Hematopoietic multipotent progenitor cell treated with erythropoietin and hydrocortisone succinate and interleukin-3 and kit ligand, for 8 days (in vitro differentiated cells): ENCODE measurements at regions not wholly inside any gene's neighbourhood (a gene's known extent, or its start where the extent isn't known, plus 50 kb on each side); places are given as distances from the start of the nearest gene placed in this dataset.
"Not testable (repeated sequence)": the region's sequence is repeated elsewhere in the genome, so short reads cannot be mapped to it uniquely, and the experiment has no call there.

Experiments used
- DNase-seq: peaks from one replicate; pipeline ENCODE4 v3.0.0-alpha.2; 2015

DNA sequence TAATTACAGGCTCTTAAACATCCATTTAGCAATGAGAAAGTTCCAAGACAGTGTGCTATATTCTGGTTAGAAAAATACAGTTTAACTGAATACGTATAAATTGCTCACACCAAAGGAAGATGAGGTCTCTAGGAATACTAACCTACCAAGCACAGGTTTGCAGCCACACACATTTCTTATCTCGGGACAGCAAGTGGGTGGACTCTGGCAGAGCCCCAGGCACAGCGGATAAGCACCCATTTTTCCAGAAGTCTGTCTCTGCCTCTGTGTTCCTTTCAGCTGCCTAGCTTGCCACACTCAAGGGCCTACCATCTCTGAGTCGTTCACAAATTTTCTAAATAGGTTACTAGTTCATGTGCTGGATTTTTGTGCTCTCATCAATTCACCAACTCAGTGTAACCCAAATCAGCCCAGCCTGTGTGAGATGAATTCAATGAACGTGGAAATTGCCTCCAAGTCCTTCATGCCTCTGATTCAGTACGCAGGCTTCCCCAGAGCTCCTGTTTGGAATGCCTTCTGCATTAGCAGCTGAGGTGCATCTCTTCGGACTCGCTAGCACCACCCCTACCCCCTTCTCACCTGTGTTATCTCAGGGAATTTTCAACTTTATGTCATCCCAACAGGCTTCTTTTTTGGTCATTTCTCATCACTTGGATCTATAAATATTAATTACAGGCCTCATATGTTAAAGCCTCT lies 581.0 kb upstream of the CDH11 start:
- peak; percentile 29 for DNase-seq

DNA sequence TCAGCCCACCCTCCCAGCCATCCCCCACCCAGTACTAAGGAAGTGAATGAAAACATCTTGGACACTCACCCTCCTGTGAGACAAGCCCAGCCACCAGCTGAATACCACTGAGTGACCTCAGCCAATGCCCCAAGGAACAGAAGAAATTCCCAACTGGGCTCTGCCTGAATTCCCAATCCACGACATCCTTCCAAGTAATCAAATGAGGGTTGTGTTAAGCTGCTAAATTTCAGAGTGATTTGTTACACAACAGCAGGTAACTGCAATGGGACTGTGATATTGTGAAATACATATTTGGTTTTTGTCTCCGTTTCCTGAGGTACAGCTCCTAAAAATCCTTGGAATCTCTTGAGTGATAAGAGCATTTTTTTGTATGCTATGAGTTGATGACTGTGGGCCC lies 578.7 kb upstream of the CDH11 start:
- DNase-seq = no peak

DNA sequence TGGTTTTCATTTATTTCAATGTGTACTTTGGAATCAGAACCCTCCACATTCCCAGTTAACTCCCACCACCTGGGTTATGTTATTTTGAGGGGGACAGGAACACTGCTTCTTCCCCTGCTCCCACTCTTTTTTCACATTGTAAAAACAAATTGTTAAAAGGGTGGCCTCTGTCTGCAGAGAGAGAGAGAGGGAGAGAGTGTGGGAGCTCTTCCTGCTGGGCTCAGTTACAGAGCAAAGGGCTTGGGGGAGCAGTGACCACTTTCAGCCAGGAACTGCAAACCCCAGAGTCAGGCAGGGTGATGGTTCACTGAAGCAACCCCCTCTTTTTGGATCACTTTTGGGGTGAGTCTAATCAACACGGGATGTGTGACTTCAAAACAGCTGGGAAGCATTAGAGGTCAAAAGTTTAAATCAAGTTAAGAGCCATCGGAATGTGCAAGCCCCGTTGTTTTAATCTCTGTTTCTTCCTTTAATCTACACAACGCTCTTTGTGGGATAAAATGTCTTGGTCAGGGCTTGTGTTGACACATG lies 577.0 kb upstream of the CDH11 start:
- DNase-seq = no peak

DNA sequence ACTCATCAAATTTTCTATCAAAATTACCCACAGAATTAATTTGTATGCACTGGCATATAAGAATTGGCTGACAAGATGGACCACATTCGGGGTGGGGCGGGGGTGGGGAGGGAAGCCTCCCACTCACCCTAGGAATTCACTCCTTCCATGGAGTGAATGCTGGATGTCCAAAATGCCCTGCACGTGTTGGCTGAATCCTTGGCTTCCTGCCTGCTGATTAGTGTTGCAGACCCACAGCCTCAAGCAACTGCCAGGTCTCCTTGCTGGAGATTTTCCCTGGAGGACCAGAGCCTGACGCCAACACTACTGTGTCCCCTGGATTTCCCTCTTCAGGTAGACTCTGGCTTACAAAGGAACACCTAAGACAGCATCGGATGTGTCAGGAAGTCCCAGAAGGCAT lies 575.7 kb upstream of the CDH11 start:
- no peak for DNase-seq

DNA sequence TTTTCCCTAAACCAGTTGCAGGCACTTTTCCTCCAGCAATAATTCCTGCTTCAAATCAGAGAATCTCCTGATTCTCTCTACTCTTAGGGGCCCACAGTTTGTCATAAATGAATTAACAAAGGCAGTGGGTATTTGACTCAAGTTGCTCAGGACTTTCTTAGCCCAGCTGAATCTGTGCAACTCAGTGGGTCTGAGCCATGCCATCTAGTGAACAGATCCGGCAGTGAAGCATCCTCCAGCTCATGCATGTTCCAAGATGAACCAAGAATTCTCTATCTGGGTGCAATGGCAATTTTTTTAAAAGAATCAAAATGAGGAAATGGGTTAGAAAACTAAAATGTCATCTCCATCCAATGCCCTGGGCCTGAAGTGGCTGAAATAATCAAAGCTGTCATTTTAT lies 575.2 kb upstream of the CDH11 start:
- DNase-seq = no peak

DNA sequence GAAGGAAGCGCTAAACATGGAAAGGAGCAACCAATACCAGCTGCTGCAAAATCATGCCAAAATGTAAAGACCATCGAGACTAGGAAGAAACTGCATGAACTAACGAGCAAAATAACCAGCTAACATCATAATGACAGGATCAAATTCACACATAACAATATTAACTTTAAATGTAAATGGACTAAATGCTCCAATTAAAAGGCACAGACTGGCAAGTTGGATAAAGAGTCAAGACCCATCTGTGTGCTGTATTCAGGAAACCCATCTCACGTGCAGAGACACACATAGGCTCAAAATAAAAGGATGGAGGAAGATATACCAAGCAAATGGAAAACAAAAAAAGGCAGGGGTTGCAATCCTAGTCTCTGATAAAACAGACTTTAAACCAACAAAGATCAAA lies 570.0 kb upstream of the CDH11 start:
- not testable (repeated sequence) for DNase-seq

DNA sequence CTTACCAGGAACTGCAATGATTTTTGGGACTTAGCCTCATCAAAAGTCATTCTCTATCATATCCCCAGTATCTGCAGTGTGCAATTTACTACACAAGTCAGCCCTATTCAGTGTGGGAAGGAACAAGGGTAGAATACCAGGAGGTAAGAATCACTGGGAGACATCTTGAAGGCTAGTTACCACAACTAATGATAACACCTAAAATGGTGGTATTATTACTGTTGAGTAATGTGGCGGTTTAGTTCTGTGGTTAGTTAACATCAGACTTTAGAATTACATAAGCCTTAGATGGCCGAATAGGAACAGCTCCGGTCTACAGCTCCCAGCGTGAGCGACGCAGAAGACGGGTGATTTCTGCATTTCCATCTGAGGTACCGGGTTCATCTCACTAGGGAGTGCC lies 567.9 kb upstream of the CDH11 start:
- DNase-seq = no peak

DNA sequence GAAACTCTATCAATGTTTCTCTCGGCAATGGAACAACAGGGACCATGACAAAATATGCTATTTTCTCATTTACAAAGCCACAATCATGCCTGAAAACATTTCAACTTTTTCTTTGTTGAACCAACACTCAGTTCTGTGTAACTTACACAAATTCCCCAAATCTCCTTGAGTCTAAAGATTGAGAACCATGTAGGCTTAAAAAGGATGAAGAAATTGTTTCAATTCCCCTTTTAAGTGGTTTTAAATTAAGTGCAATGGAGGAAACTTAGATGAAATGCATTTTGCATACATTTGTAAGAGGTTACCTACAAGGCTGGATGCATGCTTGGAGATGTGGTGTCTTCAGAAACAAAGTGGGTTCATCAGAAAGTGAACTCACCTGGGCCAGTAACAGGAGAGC lies 566.4 kb upstream of the CDH11 start:
- no peak for DNase-seq

DNA sequence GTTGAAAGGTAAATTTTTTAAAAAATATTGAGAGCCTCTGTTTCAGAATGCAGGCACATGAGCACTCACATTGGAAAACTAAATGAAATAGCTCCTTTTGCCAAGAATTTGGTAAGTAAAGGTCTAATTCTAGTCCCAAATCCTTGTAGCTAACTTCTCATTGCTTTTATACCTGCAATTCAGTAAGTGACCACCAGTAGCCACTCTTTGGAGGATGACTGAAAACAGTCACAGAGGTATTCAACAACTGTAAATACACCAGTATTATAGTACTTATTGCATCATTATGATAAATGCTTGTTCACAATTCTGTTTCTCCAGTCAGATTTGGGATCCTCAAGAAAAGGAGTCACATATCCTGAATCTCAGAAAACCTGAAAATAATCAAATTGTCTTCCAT lies 562.4 kb upstream of the CDH11 start:
- DNase-seq = no peak

DNA sequence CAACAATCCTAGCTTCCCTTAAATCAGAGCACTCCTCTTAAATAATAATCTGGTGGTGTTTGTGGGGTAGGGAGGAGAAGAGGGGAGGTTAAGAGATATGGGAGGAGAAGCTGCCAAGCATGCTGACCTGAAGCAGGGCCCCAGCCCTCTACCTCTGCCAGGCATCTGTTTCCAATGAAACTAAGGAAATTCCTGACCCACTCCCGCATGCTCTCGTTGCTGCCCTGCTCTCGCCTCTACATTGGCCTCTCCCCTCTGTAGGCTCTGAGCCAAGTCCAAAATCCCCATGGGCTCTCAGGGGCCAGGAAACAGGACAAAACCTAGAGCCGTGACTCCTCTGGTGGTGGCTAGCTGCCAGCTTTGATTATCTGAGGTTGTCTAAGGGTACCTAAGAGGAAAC lies 559.5 kb upstream of the CDH11 start:
- no peak for DNase-seq

DNA sequence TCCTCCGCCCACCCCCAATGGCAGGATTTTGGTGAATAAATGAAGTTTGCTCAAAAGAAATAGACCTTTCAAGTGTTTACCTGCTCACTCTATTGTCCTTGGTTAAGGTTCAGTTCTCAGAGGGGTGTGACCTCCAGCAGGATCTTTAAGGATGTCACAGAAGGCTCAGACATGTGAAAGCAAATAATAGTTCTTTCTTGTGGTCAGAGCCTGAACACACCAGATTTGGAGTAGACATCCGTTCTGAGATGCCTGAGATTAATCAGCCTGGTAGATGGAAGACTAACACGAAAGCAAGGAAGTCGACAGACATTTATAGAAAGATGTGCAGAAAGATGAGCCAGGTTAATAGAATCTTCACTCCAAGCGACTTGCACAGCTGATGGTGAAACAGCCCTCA lies 557.9 kb upstream of the CDH11 start:
- no peak for DNase-seq

DNA sequence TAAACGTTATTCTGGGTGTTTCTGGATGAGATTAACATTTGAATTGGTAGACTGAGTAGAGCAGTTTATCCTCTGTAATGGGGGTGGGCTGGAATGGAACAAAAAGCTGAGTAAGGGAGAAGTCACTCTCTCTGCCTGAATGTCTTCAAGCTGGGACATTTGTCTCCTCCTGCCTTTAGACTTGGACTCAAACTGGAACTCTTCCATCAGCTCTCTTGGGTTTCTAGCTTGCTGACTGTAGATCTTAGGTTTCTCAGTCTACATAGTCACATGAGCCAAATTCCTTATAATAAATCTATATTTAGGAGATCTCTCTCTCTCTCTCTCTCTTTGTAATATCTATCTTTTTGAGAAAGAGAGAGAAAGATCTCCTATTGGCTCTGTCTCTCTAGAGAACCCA lies 553.3 kb upstream of the CDH11 start:
- DNase-seq = no peak

DNA sequence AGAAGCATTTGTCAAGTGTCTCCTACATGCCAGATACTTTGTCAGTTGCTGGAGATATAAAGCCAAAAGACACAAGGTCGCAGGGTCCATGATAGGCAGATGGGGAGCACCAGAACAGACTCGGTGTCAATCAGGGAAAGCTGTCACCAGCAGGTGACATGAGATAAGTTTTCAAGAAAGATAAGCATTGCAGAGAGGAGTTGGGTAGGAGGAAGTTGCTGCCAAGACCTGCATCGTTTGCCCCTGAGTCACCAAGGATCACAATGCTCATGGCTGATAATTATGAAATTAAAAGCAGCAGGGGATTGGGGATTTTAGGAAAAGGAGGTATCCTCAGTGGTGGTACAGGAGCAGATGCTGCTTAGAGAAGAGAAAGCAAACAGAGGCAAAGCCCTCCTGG lies 551.1 kb upstream of the CDH11 start:
- DNase-seq = peak; percentile 45

DNA sequence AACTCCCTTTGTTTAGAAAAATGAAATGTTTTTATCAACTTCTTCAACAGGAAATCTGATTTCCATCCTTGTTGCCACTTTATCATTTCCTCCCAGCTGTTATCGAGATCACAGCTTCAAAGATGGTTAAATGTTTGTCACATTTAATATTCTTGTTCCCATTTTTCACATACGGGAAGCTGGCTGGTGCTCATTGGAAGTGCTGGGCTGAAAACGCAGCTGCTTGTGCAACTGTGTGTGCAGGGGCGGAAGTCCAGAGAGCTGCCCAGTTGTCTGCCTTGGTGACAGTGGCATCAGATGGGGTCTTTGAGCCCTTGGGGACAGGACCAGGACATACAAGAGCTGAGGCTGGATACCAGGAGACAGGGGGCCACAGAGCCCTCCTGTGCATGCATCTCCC lies 549.2 kb upstream of the CDH11 start:
- DNase-seq = no peak

DNA sequence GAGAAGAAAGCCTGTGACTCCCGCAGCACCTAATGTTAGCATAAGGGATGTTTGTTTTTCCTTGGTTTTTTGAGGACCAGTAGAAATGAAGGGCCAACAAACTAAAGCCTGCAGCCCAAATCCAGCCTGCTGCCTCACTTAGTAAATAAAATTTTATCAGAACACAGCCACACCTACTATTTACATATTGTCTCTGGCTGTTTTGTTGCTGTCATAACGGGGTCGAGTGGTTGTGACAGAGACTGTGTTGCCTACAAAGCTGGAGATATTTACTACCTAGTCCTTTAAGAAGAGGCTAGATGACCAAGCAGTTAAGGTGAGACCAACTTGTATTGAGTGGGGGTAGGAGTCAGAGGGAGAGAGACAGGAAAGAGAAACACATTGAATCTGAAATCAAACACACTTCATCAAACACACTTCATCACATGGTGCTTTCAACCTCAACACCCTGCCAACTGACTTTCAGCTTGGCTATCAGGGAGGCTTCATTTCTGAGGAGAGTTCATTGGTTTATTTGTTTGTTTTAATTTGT lies 546.3 kb upstream of the CDH11 start:
- DNase-seq = no peak

DNA sequence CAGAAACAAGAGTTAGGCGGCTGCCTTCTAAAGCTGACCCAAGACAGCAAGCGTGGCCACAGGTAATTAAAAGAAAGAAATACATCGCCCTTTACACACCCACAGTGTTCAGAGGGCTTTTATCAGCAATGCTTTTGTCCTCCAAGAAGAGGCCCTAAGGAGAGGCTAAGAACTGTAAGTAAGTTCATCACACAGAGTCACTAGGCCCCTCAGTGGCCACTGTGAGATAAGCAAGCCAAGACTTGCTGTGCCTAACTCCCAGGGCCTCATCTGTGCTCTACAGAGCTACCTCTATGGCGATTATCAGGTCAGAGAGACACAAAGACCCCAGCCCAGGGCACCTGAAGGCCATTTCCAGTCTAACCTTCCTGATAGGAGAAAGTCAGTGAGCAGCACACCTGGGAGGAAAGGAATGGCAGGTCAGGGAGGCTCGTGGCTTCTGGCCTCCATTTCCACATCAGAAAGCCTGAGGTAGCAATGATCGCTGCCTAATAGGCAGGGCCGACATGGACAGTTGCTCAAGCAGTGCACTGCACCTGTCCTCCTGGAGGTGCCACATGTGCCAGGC lies 545.2 kb upstream of the CDH11 start:
- DNase-seq = peak; percentile 1

DNA sequence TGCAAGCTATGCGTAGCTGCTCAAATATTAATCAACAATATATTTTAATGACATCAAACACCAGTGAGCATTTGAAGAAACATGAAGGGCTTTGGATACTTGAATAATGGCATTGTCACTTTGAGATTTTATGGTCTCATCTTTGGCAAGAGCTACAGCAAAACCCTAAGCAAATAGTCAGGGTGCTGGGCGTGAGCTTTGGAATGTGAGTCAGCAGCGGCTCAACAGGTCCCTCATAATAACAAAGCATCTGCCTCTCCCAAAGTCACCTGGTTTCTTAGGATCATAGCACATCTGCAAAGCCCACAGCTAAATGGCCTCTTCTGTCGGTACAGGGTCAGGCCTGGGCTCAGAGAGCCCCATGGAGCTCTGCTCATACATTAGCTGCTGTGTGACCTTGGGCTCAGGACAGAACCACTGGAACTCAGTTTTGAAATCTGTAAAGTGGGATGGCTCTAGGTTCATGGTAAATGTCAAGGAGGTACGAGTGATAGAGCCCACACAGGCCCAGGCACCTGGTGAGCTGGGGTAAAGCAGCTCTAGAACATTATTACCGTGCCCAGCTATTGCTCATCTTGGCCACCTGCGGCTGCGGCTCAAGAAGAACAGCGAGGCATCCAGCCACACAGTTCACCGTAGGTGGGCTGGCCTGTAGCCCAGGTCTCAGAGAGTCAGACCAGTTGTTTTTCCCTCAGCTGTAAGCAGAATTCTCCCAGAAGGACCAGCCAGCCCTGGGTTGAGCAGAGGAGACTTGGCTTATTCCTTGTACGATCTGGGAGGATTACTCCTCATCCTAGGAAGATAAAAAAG lies 544.5 kb upstream of the CDH11 start:
- no peak for DNase-seq

DNA sequence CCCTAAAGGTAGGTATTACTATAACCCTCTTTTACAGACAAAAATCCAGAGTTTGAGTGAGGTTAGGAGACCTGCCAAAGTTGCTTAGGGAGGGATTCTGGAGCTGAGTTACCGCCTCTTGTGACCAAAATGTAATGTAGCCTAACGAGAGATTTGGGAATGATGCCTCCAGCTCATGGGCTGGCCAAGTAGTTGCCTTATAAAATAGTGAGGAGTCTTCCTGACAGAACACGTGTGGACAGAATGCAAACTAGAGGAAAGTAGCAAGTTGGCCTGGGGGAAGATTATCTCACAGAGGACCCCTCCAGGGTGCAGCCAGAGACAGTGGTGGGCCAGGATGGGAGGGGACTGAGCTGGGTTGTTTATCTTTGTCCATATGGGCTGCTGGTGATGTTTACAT lies 543.7 kb upstream of the CDH11 start:
- DNase-seq = no peak

DNA sequence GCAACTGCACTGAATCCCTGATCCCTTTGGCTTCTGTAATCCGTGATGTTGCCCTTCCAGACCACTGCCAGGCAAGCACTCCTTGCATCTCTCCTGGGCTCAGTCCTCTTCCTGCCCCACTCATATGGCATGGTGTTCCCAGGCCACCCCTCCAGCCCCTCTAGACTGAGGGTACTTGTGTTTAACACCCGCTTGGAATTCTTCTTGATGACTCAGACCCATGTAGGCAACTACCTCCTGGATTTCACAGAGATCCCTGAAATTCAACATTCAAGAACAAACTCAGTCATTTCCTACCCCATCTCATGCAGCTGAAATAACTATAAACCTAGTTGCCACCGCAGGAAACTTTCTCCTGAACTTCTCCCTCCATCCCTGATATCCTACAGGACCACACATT lies 541.9 kb upstream of the CDH11 start:
- no peak for DNase-seq

DNA sequence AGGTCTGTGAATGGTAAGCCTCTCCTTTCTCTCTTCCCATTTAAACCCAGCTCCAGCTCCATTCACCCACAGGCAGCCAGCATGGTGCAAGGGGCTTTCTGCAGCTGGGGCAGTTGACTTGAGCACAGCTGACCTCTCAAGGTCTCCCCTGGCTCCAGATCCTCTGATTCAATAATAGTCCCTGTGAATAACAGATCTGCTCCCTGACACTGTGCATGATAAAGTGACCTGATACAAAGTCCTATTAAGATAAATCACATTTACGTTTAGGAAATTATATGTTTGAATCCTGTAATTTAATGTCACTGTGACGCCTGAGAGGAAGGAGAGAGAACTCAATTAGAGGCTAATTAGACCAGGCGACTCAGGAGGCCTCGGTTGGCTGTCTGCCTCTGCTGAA lies 540.4 kb upstream of the CDH11 start:
- no peak for DNase-seq

DNA sequence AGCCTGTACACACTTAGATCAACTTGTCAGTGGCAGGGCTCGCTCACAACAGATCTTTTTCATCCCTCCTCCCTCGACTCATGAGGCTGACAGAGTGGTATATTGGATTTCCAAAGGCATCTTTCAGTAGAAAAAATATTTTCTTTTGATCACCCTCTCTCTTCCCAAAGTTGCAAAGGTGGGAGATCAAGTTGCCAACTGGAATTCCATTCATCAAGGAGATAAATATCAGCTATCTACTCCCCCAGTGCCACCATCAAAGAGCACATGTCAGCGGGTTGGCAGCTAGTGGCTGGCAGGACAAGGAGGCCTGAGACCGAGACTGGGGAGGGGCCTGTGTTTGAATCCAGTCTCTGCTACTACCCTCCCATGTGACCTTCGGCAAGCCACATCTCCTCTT lies 539.7 kb upstream of the CDH11 start:
- DNase-seq = no peak

DNA sequence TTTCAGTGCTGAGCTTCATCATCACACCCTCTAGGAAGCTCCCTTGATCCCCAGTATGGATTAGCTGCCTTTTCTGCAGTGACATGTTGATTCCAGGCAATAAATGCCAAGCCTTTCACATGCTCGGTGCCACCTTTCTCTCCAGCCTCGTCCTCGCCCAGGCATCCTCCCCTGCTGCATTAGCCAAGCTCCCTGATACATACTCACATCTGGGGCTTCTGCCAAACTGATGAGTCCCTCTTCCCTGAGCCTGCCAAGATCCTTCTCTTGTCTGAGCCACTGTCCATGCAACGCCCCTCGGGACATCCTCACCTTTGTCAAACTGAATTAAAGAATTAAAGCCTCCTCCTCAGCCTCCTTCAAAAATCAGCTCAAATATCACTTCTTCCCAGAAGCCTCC lies 538.5 kb upstream of the CDH11 start:
- DNase-seq = no peak

DNA sequence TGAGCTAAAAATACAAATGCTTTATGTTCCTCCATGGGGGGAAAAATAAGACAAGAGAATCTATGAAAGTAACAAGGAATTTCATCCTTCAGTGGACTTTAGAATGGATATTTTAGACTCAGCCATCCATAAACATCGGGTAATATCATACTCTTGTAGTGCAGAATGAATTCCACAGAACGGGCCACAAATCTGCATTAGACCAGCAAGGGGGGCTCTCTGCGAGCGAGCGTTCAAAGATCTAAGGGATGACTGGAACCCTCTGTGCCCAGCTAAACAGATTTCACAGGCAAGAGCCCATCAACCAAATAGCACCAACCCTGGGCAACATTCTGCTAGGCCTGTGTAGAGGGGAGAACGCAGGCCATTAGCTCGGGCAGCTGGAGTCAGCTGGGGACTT lies 537.9 kb upstream of the CDH11 start:
- DNase-seq = no peak

DNA sequence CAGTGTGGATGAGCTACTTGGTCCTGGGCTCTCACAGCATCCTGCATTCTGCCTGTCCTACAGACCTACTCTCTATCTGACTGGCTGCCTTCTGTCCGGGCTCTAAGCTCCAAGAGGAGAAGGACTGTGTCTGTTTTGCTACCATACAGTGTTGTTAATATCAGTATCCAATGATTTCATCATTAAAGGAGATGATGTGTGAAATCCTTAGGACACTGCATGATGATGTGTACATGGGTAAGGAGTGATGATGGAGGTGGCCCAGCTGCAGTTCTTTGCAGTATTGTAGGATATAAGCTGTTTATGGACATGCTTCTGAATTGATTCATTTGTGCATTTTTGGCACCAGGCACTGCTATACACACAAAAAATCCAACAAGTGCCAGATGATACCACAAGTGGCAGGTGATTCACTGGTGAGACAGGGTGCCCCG lies 536.9 kb upstream of the CDH11 start:
- DNase-seq = no peak
